NCI-H526 (cell line): ENCODE measurements at regions not wholly inside any gene's neighbourhood (a gene's known extent, or its start where the extent isn't known, plus 50 kb on each side); places are given as distances from the start of the nearest gene placed in this dataset.
A peak's percentile ranks its signal among the peaks of the same experiment; 100 is the strongest.
"Not testable (repeated sequence)": the region's sequence is repeated elsewhere in the genome, so short reads cannot be mapped to it uniquely, and the experiment has no call there.

ENCODE experiments used
- DNase-seq, 2 experiments: peaks; one replicate each; lab custom pipeline; 2025; lab: John Stamatoyannopoulos, UW

- no peak for DNase-seq
Observed at GRCh38 chr4:20046931-20047677, 204.6 kb upstream of the SLIT2 start.

GRCh38 chr4:20046179-20046578 is 205.5 kb upstream of the SLIT2 start:
- DNase-seq = no peak

- peak; percentile 38 to 40 for DNase-seq
Observed at GRCh38 chr4:20044966-20045365, 206.7 kb upstream of the SLIT2 start.

GRCh38 chr4:20044502-20044911 is 207.2 kb upstream of the SLIT2 start:
- DNase-seq = peak in 1 of 2 experiments; percentile 35

GRCh38 chr4:20043991-20044390 is 207.7 kb upstream of the SLIT2 start:
- DNase-seq = no peak

GRCh38 chr4:20042769-20043168 is 208.9 kb upstream of the SLIT2 start:
- DNase-seq = no peak

GRCh38 chr4:20041839-20042407 is 209.8 kb upstream of the SLIT2 start:
- no peak for DNase-seq

- no peak for DNase-seq
Observed at GRCh38 chr4:20037745-20038144, 214.0 kb upstream of the SLIT2 start.

- DNase-seq = peak; percentile 85 to 89
Observed at GRCh38 chr4:20030108-20030507, 221.6 kb upstream of the SLIT2 start.

GRCh38 chr4:20028645-20029044 is 223.1 kb upstream of the SLIT2 start:
- DNase-seq = no peak

GRCh38 chr4:20026456-20026855 is 225.2 kb upstream of the SLIT2 start:
- DNase-seq = no peak

GRCh38 chr4:20022471-20022870 is 229.2 kb upstream of the SLIT2 start:
- DNase-seq = no peak

- no peak for DNase-seq
Observed at GRCh38 chr4:20020056-20020455, 231.6 kb upstream of the SLIT2 start.

- no peak for DNase-seq
Observed at GRCh38 chr4:20019310-20020015, 232.2 kb upstream of the SLIT2 start.

GRCh38 chr4:20017777-20018115 is 234.0 kb upstream of the SLIT2 start:
- DNase-seq = no peak

GRCh38 chr4:20017070-20017776 is 234.5 kb upstream of the SLIT2 start:
- DNase-seq = no peak

GRCh38 chr4:20015636-20016224 is 236.0 kb upstream of the SLIT2 start:
- peak in 1 of 2 experiments; percentile 27 for DNase-seq

- not testable (repeated sequence) for DNase-seq
Observed at GRCh38 chr4:20003836-20004558, 247.7 kb upstream of the SLIT2 start.

GRCh38 chr4:19999775-20000414 is 251.8 kb upstream of the SLIT2 start:
- no peak for DNase-seq

GRCh38 chr4:19999276-19999675 is 252.4 kb upstream of the SLIT2 start:
- no peak for DNase-seq

GRCh38 chr4:19993242-19993641 is 258.5 kb upstream of the SLIT2 start:
- DNase-seq = no peak
